ENCODE measurements at regions not wholly inside any gene's neighbourhood (a gene's known extent, or its start where the extent isn't known, plus 50 kb on each side); places are given as distances from the start of the nearest gene placed in this dataset.

- H3K36me3 ChIP-seq, result no peaks in the 10 kb centered on the region
- H3K27me3 ChIP-seq, result no peaks in the 10 kb centered on the region
- TF ChIP-seq CTCF (IDR thresholded peaks at IDR 0.05), result no peak
- no peak overlapping the region for H3K27ac ChIP-seq
- no peaks in the 10 kb centered on the region for H3K4me1 ChIP-seq (ENCODE audit: control insufficient read depth in 1 of 2, insufficient read depth in 1 of 2, low read depth in 1 of 2, low read length in 1 of 2)
- H3K4me3 ChIP-seq (ENCODE audit: low read depth in 1 of 2, low read length in 1 of 2), result no peak overlapping the region
- H3K9me3 ChIP-seq, result no peaks in the 10 kb centered on the region
Observed at GRCh38 chr2:128681507-128681906, 362.8 kb upstream of the HS6ST1 start.

- Histone ChIP-seq H3K27ac (no peak overlapping the region), H3K9me3 (no peaks in the 10 kb centered on the region), H3K4me1 (ENCODE audit: control insufficient read depth in 1 of 2, insufficient read depth in 1 of 2, low read depth in 1 of 2, low read length in 1 of 2) (no peaks in the 10 kb centered on the region), H3K27me3 (no peaks in the 10 kb centered on the region), H3K36me3 (no peaks in the 10 kb centered on the region), H3K4me3 (ENCODE audit: low read depth in 1 of 2, low read length in 1 of 2) (no peak overlapping the region)
- no peak for TF ChIP-seq CTCF (IDR thresholded peaks at IDR 0.05)
Observed at GRCh38 chr2:128682266-128682665, 363.6 kb upstream of the HS6ST1 start.

- H3K27ac ChIP-seq, result no peak overlapping the region
- H3K4me1 ChIP-seq (ENCODE audit: control insufficient read depth in 1 of 2, insufficient read depth in 1 of 2, low read depth in 1 of 2, low read length in 1 of 2), result no peaks in the 10 kb centered on the region
- no peak for TF ChIP-seq CTCF (IDR thresholded peaks at IDR 0.05)
Observed at GRCh38 chr2:128682729-128683284, 364.1 kb upstream of the HS6ST1 start.

GRCh38 chr2:128684523-128684922 lies 365.9 kb upstream of the HS6ST1 start:
- Histone ChIP-seq H3K4me1 (ENCODE audit: control insufficient read depth in 1 of 2, insufficient read depth in 1 of 2, low read depth in 1 of 2, low read length in 1 of 2) (no peaks in the 10 kb centered on the region), H3K27me3 (no peaks in the 10 kb centered on the region), H3K9me3 (no peaks in the 10 kb centered on the region), H3K36me3 (no peaks in the 10 kb centered on the region), H3K27ac (no peak overlapping the region), H3K4me3 (ENCODE audit: low read depth in 1 of 2, low read length in 1 of 2) (no peak overlapping the region)
- TF ChIP-seq CTCF (IDR thresholded peaks at IDR 0.05), result no peak

More at GRCh38 chr2:128682729-128683284, 364.1 kb upstream of the HS6ST1 start:
- no peaks in the 10 kb centered on the region for H3K27me3 ChIP-seq
- H3K9me3 ChIP-seq, result no peaks in the 10 kb centered on the region
- no peak overlapping the region for H3K4me3 ChIP-seq (ENCODE audit: low read depth in 1 of 2, low read length in 1 of 2)
- H3K36me3 ChIP-seq, result no peaks in the 10 kb centered on the region

GRCh38 chr2:128685841-128686496 lies 367.3 kb upstream of the HS6ST1 start:
- H3K36me3 ChIP-seq, result no peaks in the 10 kb centered on the region
- H3K27me3 ChIP-seq, result no peaks in the 10 kb centered on the region
- H3K27ac ChIP-seq, result no peak overlapping the region
- no peaks in the 10 kb centered on the region for H3K9me3 ChIP-seq
- no peak for TF ChIP-seq CTCF (IDR thresholded peaks at IDR 0.05)
- H3K4me1 ChIP-seq (ENCODE audit: control insufficient read depth in 1 of 2, insufficient read depth in 1 of 2, low read depth in 1 of 2, low read length in 1 of 2), result no peaks in the 10 kb centered on the region
- no peak overlapping the region for H3K4me3 ChIP-seq (ENCODE audit: low read depth in 1 of 2, low read length in 1 of 2)
